ENCODE measurements at regions not wholly inside any gene's neighbourhood (a gene's known extent, or its start where the extent isn't known, plus 50 kb on each side); places are given as distances from the start of the nearest gene placed in this dataset.

DNA sequence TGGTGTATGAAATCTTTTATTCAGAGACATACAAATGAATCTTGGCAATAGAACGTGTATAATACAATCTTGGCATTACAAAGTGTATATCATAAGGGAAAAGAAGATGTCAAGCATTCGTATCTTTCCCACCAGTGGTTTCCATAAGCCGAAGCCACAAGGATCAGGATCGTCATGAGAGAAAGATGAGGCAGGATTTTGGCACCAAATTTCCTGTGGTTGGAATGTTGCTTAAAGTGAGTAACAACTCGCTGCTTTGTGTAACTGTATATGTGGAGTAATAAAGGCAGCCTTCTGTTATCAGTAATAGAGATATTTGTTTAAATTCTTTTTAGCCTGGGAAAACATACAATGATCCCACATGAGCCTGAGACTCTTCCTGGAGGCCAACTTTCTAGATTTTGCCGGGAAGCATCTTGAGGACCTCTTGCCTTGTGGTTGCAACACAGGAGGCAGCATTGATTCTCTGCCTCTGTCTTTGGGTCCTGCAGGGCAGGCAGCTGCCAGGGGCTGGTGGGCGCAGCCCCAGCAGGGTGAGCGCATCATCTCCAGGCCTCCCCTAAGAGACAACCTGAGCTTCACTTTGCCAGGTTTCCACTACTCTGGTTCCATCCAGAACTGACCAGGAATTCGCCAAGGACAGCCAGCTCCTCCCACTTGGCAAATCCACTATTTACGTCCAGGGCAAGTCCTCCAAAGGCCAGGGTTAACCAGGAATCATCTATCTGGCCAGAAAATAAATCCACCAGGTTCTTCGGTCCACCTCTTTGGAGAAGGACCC is 230.9 kb upstream of the SULF2 start:
- no peak overlapping the region for H3K27ac ChIP-seq (ENCODE audit: insufficient read depth, low read depth, low read length, poor library complexity, severe bottlenecking)
- peaks cover 11% of the 10 kb centered on the region for H3K4me1 ChIP-seq (ENCODE audit: control insufficient read depth, insufficient read depth, low read length)
- no peaks in the 10 kb centered on the region for H3K36me3 ChIP-seq (ENCODE audit: control insufficient read depth, insufficient read depth, low read length)
- 95 to 98% methylated on average over 11 of the region's 11 CpGs for WGBS, 2 experiments
- H3K27me3 ChIP-seq (ENCODE audit: control insufficient read depth, insufficient read depth, low read length, poor library complexity, severe bottlenecking), result no peaks in the 10 kb centered on the region
- H3K9me3 ChIP-seq (ENCODE audit: control insufficient read depth, low read length), result no peaks in the 10 kb centered on the region
- no peak overlapping the region for H3K4me3 ChIP-seq (ENCODE audit: insufficient read depth, low read depth, low read length)

GRCh38 chr20:48015141-48015910 is 230.0 kb upstream of the SULF2 start:
- Histone ChIP-seq H3K27ac (ENCODE audit: insufficient read depth, low read depth, low read length, poor library complexity, severe bottlenecking) (no peak overlapping the region), H3K9me3 (ENCODE audit: control insufficient read depth, low read length) (no peaks in the 10 kb centered on the region), H3K27me3 (ENCODE audit: control insufficient read depth, insufficient read depth, low read length, poor library complexity, severe bottlenecking) (no peaks in the 10 kb centered on the region), H3K36me3 (ENCODE audit: control insufficient read depth, insufficient read depth, low read length) (no peaks in the 10 kb centered on the region), H3K4me1 (ENCODE audit: control insufficient read depth, insufficient read depth, low read length) (peaks cover 7% of the 10 kb centered on the region), H3K4me3 (ENCODE audit: insufficient read depth, low read depth, low read length) (no peak overlapping the region)
- WGBS, 2 experiments, result 87 to 91% methylated on average over 4 to 7 of the region's 8 CpGs

DNA sequence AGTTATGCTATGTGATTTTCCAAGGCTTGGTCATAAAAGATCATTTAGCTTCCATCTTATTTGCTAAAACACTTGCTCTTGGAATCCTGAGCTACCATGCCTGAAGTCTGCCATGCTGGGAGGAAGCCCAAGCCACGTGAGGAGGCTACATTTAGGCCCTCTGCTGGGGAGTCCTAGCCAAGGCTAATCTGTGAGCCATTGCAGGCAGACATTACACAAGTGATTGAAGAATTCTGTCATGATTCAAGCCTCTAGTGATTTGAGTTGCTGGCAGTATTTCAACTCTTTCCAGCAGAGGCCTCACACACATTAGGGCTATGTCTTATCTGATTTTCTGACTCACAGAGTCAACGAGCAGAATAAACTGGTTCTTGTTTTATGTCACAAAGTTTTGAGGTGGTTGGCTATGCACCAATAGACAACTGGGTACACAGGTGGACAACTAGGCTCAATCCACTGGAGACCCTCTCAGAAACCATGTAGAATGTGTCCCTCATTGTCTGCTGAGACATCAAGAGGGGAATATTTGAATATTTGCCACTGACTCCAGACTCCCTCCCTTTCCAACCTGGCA is 227.2 kb upstream of the SULF2 start:
- WGBS, 2 experiments, result 88 to 89% methylated on average over 2 of the region's 2 CpGs
- Histone ChIP-seq H3K27ac (ENCODE audit: insufficient read depth, low read depth, low read length, poor library complexity, severe bottlenecking) (no peak overlapping the region), H3K9me3 (ENCODE audit: control insufficient read depth, low read length) (no peaks in the 10 kb centered on the region), H3K27me3 (ENCODE audit: control insufficient read depth, insufficient read depth, low read length, poor library complexity, severe bottlenecking) (no peaks in the 10 kb centered on the region), H3K4me3 (ENCODE audit: insufficient read depth, low read depth, low read length) (no peak overlapping the region), H3K36me3 (ENCODE audit: control insufficient read depth, insufficient read depth, low read length) (no peaks in the 10 kb centered on the region), H3K4me1 (ENCODE audit: control insufficient read depth, insufficient read depth, low read length) (no peaks in the 10 kb centered on the region)

GRCh38 chr20:48011025-48011424 is 225.7 kb upstream of the SULF2 start:
- no peaks in the 10 kb centered on the region for H3K9me3 ChIP-seq (ENCODE audit: control insufficient read depth, low read length)
- H3K36me3 ChIP-seq (ENCODE audit: control insufficient read depth, insufficient read depth, low read length), result no peaks in the 10 kb centered on the region
- no peaks in the 10 kb centered on the region for H3K27me3 ChIP-seq (ENCODE audit: control insufficient read depth, insufficient read depth, low read length, poor library complexity, severe bottlenecking)
- H3K4me1 ChIP-seq (ENCODE audit: control insufficient read depth, insufficient read depth, low read length), result no peaks in the 10 kb centered on the region
- WGBS, 2 experiments, result 83 to 100% methylated on average over 2 of the region's 2 CpGs
- H3K4me3 ChIP-seq (ENCODE audit: insufficient read depth, low read depth, low read length), result no peak overlapping the region
- no peak overlapping the region for H3K27ac ChIP-seq (ENCODE audit: insufficient read depth, low read depth, low read length, poor library complexity, severe bottlenecking)

- no peaks in the 10 kb centered on the region for H3K9me3 ChIP-seq (ENCODE audit: control insufficient read depth, low read length)
- no peak overlapping the region for H3K4me3 ChIP-seq (ENCODE audit: insufficient read depth, low read depth, low read length)
- H3K4me1 ChIP-seq (ENCODE audit: control insufficient read depth, insufficient read depth, low read length), result no peaks in the 10 kb centered on the region
- H3K36me3 ChIP-seq (ENCODE audit: control insufficient read depth, insufficient read depth, low read length), result no peaks in the 10 kb centered on the region
- no peak overlapping the region for H3K27ac ChIP-seq (ENCODE audit: insufficient read depth, low read depth, low read length, poor library complexity, severe bottlenecking)
- H3K27me3 ChIP-seq (ENCODE audit: control insufficient read depth, insufficient read depth, low read length, poor library complexity, severe bottlenecking), result no peaks in the 10 kb centered on the region
- 89 to 92% methylated on average over 3 of the region's 3 CpGs for WGBS, 2 experiments
Measured at GRCh38 chr20:48010623-48011022, 225.3 kb upstream of the SULF2 start.

DNA sequence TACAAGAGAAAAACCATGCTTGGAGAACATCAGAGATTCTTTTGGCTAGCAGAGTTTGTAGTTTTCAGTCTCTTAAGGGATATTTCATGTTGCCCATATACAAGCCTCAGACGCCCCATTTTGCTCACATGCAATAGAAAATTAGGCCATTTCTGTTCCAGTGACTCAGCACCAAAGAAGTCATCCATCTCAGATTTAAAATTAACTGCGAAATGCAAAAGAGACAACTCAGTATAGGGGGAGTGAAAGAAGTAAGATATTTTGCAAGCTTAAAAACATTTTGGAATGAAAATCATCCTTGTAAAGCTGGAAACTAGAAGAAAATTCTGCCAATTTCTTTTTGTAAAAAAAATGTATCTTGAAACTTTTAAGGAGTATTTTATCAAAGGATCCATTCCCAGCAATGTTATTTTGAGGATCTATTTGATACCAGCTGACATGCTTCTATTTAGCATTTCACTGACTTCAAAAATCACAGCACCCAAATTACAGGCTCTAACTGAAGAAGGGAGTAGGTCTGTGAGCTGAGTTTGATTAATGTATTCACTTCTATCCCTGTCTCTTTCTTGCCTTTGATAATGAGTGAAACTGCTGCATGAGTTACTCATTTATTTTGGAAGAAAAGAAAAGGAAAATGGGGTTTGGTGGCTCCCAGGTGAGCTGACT is 223.7 kb upstream of the SULF2 start:
- Histone ChIP-seq H3K36me3 (ENCODE audit: control insufficient read depth, insufficient read depth, low read length) (no peaks in the 10 kb centered on the region), H3K4me3 (ENCODE audit: insufficient read depth, low read depth, low read length) (no peak overlapping the region), H3K4me1 (ENCODE audit: control insufficient read depth, insufficient read depth, low read length) (no peaks in the 10 kb centered on the region), H3K27ac (ENCODE audit: insufficient read depth, low read depth, low read length, poor library complexity, severe bottlenecking) (no peak overlapping the region), H3K27me3 (ENCODE audit: control insufficient read depth, insufficient read depth, low read length, poor library complexity, severe bottlenecking) (no peaks in the 10 kb centered on the region), H3K9me3 (ENCODE audit: control insufficient read depth, low read length) (no peaks in the 10 kb centered on the region)
- 94 to 97% methylated on average over 2 of the region's 2 CpGs for WGBS, 2 experiments

DNA sequence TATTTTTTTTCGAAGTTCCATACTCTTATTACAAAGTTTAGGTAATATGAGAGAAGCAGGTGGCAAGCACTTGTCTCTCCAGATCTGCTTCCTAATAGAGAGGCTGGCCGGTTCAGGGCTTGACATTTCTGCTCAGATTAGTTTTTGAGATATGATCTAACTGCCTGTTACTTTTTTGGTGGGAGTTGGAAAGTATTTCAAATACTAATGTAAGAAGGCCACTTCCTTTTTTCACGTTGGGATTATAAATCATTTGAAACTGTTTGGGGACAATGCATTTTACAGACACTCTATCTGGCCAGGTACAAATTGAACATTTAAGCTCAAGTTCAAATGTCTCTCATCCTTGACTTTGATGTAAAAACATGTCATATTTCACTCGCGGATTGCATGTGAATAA is 222.1 kb upstream of the SULF2 start:
- WGBS, 2 experiments, result 90 to 96% methylated on average over 4 to 5 of the region's 5 CpGs
- no peaks in the 10 kb centered on the region for H3K27me3 ChIP-seq (ENCODE audit: control insufficient read depth, insufficient read depth, low read length, poor library complexity, severe bottlenecking)
- no peaks in the 10 kb centered on the region for H3K4me1 ChIP-seq (ENCODE audit: control insufficient read depth, insufficient read depth, low read length)
- no peak overlapping the region for H3K4me3 ChIP-seq (ENCODE audit: insufficient read depth, low read depth, low read length)
- H3K36me3 ChIP-seq (ENCODE audit: control insufficient read depth, insufficient read depth, low read length), result no peaks in the 10 kb centered on the region
- no peak overlapping the region for H3K27ac ChIP-seq (ENCODE audit: insufficient read depth, low read depth, low read length, poor library complexity, severe bottlenecking)
- no peaks in the 10 kb centered on the region for H3K9me3 ChIP-seq (ENCODE audit: control insufficient read depth, low read length)

GRCh38 chr20:48006036-48006833 is 221.0 kb upstream of the SULF2 start:
- Histone ChIP-seq H3K36me3 (ENCODE audit: control insufficient read depth, insufficient read depth, low read length) (no peaks in the 10 kb centered on the region), H3K27ac (ENCODE audit: insufficient read depth, low read depth, low read length, poor library complexity, severe bottlenecking) (no peak overlapping the region), H3K4me3 (ENCODE audit: insufficient read depth, low read depth, low read length) (no peak overlapping the region), H3K9me3 (ENCODE audit: control insufficient read depth, low read length) (no peaks in the 10 kb centered on the region), H3K4me1 (ENCODE audit: control insufficient read depth, insufficient read depth, low read length) (no peaks in the 10 kb centered on the region), H3K27me3 (ENCODE audit: control insufficient read depth, insufficient read depth, low read length, poor library complexity, severe bottlenecking) (no peaks in the 10 kb centered on the region)
- WGBS, 2 experiments, result 89% methylated on average over 14 of the region's 14 CpGs

DNA sequence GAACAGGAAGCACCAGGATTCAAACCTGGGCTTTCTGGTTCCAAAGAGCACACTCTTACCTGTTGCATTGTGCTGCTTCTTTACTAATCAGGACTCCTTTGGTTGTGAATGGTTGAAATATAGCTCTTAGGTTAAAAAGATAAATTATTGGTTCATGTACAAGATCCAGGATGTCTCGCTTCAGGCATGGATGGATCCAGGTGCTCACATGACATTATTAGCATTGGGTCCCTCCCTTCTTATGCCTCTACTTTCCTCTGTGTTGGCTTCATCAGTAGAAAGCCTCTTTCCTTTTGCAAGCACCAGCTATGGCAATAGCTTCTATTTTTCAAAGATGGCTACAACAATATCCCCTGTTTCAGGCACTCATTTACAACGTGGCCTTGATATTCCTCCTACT is 217.7 kb upstream of the SULF2 start:
- H3K36me3 ChIP-seq (ENCODE audit: control insufficient read depth, insufficient read depth, low read length), result no peaks in the 10 kb centered on the region
- no peak overlapping the region for H3K4me3 ChIP-seq (ENCODE audit: insufficient read depth, low read depth, low read length)
- no peak overlapping the region for H3K27ac ChIP-seq (ENCODE audit: insufficient read depth, low read depth, low read length, poor library complexity, severe bottlenecking)
- H3K9me3 ChIP-seq (ENCODE audit: control insufficient read depth, low read length), result no peaks in the 10 kb centered on the region
- no peaks in the 10 kb centered on the region for H3K27me3 ChIP-seq (ENCODE audit: control insufficient read depth, insufficient read depth, low read length, poor library complexity, severe bottlenecking)
- H3K4me1 ChIP-seq (ENCODE audit: control insufficient read depth, insufficient read depth, low read length), result no peaks in the 10 kb centered on the region
- 92 to 94% methylated on average over 2 of the region's 2 CpGs for WGBS, 2 experiments
